ENCODE measurements at regions not wholly inside any gene's neighbourhood (a gene's known extent, or its start where the extent isn't known, plus 50 kb on each side); places are given as distances from the start of the nearest gene placed in this dataset.

DNA sequence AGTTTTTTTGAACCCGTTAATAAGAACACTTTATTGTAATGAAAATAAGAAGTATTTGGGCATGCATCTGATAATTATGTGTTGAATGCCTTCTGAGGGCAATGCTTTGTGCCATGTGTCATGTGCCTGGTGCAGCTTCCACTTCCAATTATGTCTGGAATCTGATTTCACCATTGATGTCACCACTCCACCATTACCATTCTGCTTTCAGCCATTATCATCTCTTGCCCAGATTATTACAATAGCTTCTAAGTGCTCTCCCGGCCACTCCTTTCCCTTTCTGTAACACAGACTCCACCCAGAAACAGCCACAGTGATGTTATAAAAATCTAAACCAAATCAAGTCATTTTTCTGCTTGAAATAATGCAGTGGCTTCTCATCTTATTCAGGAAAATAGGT, 171.7 kb downstream of the C9orf152 start:
- H3K4me3 ChIP-seq (ENCODE audit: low read depth, low read length), result no peak overlapping the region
- TF ChIP-seq, protein P1, sequence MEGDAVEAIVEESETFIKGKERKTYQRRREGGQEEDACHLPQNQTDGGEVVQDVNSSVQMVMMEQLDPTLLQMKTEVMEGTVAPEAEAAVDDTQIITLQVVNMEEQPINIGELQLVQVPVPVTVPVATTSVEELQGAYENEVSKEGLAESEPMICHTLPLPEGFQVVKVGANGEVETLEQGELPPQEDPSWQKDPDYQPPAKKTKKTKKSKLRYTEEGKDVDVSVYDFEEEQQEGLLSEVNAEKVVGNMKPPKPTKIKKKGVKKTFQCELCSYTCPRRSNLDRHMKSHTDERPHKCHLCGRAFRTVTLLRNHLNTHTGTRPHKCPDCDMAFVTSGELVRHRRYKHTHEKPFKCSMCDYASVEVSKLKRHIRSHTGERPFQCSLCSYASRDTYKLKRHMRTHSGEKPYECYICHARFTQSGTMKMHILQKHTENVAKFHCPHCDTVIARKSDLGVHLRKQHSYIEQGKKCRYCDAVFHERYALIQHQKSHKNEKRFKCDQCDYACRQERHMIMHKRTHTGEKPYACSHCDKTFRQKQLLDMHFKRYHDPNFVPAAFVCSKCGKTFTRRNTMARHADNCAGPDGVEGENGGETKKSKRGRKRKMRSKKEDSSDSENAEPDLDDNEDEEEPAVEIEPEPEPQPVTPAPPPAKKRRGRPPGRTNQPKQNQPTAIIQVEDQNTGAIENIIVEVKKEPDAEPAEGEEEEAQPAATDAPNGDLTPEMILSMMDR (IDR thresholded peaks at IDR 0.05; ENCODE audit: low read depth, low read length, missing control alignments), result no peak
- no peak for DNase-seq (ENCODE audit: low read depth)
- in situ Hi-C loops (cut with HindIII; ENCODE audit: low sequenced_read_pairs), result no loop called here

DNA sequence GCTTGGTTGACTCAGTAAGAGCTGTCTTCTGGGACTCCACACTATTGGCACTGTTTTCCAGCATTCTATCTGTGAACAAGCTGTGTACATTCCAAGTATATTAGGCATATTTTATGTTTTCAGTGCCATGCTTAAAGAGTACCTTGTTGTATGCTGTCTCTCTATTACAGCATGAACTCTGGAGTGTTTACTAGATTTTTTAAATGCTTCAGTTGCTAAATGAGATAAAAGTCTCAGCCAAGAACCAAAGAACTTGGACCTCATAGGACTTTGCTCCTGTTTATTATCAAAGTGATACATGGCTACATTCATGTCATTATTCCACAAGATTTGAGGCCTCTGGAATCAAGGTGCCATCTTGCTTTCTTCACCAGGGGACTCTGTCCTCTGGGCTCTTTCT, 167.2 kb downstream of the C9orf152 start:
- no peak for DNase-seq (ENCODE audit: low read depth)
- in situ Hi-C loops (cut with HindIII; ENCODE audit: low sequenced_read_pairs), result no loop called here
- TF ChIP-seq, protein P1 (IDR thresholded peaks at IDR 0.05; ENCODE audit: low read depth, low read length, missing control alignments), result no peak
- H3K4me3 ChIP-seq (ENCODE audit: low read depth, low read length), result no peak overlapping the region

DNA sequence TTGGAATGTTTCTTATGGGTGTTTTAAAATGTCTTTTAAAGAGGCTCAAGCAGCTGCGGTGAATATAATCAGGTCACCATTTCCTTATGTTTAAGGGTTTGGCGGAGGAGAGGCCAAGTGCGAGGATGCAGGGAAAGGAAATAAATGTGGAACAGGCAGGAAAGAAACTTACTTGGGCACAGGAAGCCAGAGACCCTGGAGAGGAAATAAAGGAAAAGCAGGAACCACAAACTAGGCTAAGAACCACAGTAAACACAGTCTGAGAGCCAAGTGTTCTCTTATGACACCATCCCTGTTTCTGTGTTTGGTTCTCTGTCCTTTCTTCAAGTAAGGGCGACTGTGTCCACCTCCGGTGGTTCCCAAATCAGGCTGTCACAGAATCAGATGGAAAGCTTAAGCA, 166.5 kb downstream of the C9orf152 start:
- TF ChIP-seq, protein P1 (IDR thresholded peaks at IDR 0.05; ENCODE audit: low read depth, low read length, missing control alignments), result no peak
- no peak overlapping the region for H3K4me3 ChIP-seq (ENCODE audit: low read depth, low read length)
- no peak for DNase-seq (ENCODE audit: low read depth)
- in situ Hi-C loops (cut with HindIII; ENCODE audit: low sequenced_read_pairs), result no loop called here

DNA sequence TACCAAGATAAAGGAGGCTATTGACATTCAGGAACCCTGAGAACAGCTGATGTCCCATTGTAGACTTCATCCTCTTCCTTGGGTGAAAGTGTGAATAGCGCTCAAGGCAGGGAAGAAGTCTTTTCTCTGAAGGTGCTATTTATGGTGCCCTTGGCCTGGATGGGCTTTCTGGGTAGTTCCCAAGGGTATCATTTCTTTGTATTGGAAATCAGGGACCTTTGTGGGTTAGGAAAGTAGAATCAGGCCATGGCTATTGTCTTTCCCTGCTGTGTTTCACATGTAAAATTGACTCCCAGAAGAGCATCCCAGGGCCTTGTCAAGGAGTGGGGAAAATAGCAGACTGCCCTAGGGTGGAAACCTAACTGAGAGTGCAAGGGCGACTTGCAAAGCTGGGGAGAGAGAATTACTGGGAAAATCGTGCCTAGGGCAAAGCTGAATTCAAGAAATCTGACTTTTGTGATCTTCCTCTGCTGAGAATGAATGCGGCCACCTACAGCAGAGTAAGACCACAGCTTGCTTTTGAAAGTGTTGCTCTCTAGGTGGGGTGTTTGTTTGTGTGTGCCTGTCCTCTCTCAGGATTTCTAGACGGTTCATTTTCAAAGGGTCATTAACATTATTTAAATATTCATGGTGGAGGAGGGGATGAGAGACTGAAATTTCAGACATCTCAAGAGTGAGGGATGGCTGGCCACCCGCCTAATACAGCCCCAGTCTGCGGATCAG, 160.6 kb downstream of the C9orf152 start:
- H3K4me3 ChIP-seq (ENCODE audit: low read depth, low read length), result peak overlapping the region; percentile 99
- in situ Hi-C loops (cut with HindIII; ENCODE audit: low sequenced_read_pairs), result no loop called here
- TF ChIP-seq, protein P1 (IDR thresholded peaks at IDR 0.05; ENCODE audit: low read depth, low read length, missing control alignments), result no peak
- no peak for DNase-seq (ENCODE audit: low read depth)

DNA sequence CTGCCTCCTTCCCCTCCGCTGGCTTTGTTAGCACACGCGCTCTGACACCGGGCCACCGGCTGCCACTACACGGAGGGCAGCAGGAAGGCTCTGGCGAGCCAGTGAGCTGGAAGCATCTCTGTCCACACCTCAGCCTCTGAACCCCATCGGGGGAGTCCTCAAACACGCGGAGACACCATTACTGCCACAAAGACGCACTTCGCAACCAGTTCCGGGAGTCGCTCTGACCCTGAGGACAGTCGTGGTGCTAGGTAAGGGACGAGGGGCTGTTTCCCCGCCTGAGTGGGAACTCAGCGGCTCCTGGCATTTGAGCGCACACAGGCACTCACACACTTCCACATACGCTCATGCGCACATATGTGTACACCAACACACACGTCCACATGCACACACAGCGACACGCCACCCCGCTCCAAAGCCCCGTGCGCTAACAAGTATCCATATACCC, 160.0 kb downstream of the C9orf152 start:
- TF ChIP-seq, protein P1 (IDR thresholded peaks at IDR 0.05; ENCODE audit: low read depth, low read length, missing control alignments), result no peak
- in situ Hi-C loops (cut with HindIII; ENCODE audit: low sequenced_read_pairs), result no loop called here
- no peak for DNase-seq (ENCODE audit: low read depth)
- peak overlapping the region; percentile 99 for H3K4me3 ChIP-seq (ENCODE audit: low read depth, low read length)

DNA sequence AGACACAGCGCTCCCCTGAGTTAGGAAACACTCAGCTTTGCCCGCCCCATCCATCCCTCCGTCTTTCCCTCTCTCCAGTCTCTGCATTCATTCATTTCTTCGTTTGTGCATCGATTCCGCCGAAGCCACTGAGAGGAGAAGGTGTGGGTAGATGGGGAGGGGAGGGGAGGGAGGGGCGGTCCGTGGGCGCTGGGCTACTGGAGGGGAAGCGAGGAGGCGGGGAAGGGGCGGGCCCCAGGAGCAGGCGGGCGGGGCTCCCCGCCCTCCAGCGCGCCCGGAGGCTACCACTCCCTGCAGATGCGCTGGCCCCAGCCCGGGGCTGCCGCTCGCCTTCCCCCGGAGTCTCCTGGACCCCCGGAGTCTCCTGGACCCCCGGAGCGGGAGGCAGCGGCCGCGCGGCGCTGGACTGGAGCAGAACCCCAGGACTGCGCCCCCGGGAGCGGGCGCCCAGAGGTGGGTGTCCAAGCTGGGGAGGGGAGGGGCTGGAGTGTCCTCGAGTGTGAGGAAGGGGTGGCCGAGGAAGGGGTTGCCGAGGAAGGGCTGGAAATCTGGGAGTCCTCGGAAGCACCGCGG, 159.5 kb downstream of the C9orf152 start:
- in situ Hi-C loops (cut with HindIII; ENCODE audit: low sequenced_read_pairs), result no loop called here
- peak overlapping the region; percentile 99 for H3K4me3 ChIP-seq (ENCODE audit: low read depth, low read length)
- TF ChIP-seq, protein P1 (IDR thresholded peaks at IDR 0.05; ENCODE audit: low read depth, low read length, missing control alignments), result no peak
- no peak for DNase-seq (ENCODE audit: low read depth)

All from astrocyte of the cerebellum (primary cell).